Glutamatergic neuron (in vitro differentiated cells): ENCODE measurements at regions not wholly inside any gene's neighbourhood (a gene's known extent, or its start where the extent isn't known, plus 50 kb on each side); places are given as distances from the start of the nearest gene placed in this dataset.

ENCODE experiments used
- DNase-seq: peaks from one replicate; pipeline ENCODE4 v3.0.0; 2022
- H3K27ac Mint-ChIP-seq: one replicate; pipeline ENCODE4 v1.8.0; 2020; ENCODE audit warnings: mild to moderate bottlenecking, mixed read lengths, inconsistent platforms; ENCODE audit not compliant: unreplicated experiment
- H3K27me3 Mint-ChIP-seq: one replicate; pipeline ENCODE4 v1.8.0; 2020; ENCODE audit warnings: mild to moderate bottlenecking, moderate library complexity, mixed read lengths, inconsistent platforms; ENCODE audit not compliant: unreplicated experiment
- H3K36me3 Mint-ChIP-seq: one replicate; pipeline ENCODE4 v1.8.0; 2020; ENCODE audit warnings: mild to moderate bottlenecking, mixed read lengths, inconsistent platforms; ENCODE audit not compliant: unreplicated experiment
- H3K4me1 Mint-ChIP-seq: one replicate; pipeline ENCODE4 v1.8.0; 2020; ENCODE audit warnings: mild to moderate bottlenecking, low read depth, mixed read lengths, inconsistent platforms; ENCODE audit not compliant: unreplicated experiment
- H3K4me3 Mint-ChIP-seq: one replicate; pipeline ENCODE4 v1.8.0; 2020; ENCODE audit warnings: mild to moderate bottlenecking, mixed read lengths, inconsistent platforms; ENCODE audit not compliant: unreplicated experiment
- H3K9me3 Mint-ChIP-seq: one replicate; pipeline ENCODE4 v1.8.0; 2020; ENCODE audit warnings: mild to moderate bottlenecking, moderate library complexity, mixed read lengths, inconsistent platforms; ENCODE audit not compliant: unreplicated experiment
- CTCF ChIP-seq: fragments of 200-600 bp; sonication (generic); IDR thresholded peaks from one replicate; pipeline ENCODE4 v1.5.0; 2021; ENCODE audit not compliant: partially characterized antibody, unreplicated experiment

DNA sequence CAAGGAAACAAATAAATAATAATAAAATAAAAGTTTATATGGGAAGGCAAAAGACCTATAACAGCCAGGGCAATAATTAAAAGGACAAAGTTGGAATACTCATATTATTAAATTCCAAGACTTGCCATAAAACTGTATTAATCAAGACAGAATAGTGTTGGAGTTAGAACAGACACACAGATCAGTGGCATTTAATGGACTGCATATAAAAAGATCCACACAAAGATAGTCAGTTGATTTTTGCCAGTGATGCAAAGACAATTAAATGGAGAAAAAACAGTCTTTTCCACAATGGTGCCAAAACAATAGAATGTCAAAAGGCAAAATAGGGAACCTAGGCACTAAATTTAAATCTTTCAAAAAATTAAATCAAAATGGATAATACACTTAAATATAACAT, 587.1 kb upstream of the GRIA3 start:
- Mint-ChIP-seq H3K4me1 (peaks cover 6% of the 10 kb centered on the region), H3K4me3 (no peak overlapping the region), H3K27ac (no peak overlapping the region), H3K9me3 (no peaks in the 10 kb centered on the region), H3K27me3 (no peaks in the 10 kb centered on the region), H3K36me3 (no peaks in the 10 kb centered on the region)
- DNase-seq: no peak
- no peak for TF ChIP-seq CTCF

DNA sequence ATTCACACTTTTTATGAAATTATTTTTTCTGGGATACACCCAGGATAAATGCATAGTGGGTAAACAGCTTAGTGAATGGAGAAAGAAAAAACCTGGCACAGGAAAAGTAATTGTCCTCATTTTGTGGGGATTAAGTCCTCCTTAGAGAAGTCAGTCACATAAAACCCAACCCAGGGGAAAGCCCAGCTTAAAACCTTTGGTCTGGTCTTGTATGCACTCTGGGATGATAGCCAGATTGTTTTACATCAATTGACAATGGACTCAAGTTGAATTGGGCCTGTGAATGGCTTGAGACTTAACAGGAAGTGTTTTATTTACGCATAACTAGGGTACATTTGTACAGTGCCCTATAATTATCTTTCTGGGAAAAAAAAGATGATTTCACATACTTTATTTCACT, 561.3 kb upstream of the GRIA3 start:
- H3K36me3 Mint-ChIP-seq: peaks cover 6% of the 10 kb centered on the region
- peaks cover 1% of the 10 kb centered on the region for H3K9me3 Mint-ChIP-seq
- peaks cover 9% of the 10 kb centered on the region for H3K4me1 Mint-ChIP-seq
- H3K27me3 Mint-ChIP-seq: peaks cover 5% of the 10 kb centered on the region
- DNase-seq: no peak
- no peak overlapping the region for H3K27ac Mint-ChIP-seq
- H3K4me3 Mint-ChIP-seq: no peak overlapping the region
- no peak for TF ChIP-seq CTCF

- no peak for DNase-seq
- Mint-ChIP-seq H3K4me1 (peaks cover 9% of the 10 kb centered on the region), H3K4me3 (no peak overlapping the region), H3K27ac (peak overlapping the region; percentile 66), H3K9me3 (peaks cover 3% of the 10 kb centered on the region), H3K27me3 (peaks cover 5% of the 10 kb centered on the region), H3K36me3 (peaks cover 4% of the 10 kb centered on the region)
- no peak for TF ChIP-seq CTCF
Observed at GRCh38 chrX:122625239-122625638, 558.8 kb upstream of the GRIA3 start.

- peaks cover 5% of the 10 kb centered on the region for H3K27me3 Mint-ChIP-seq
- no peak overlapping the region for H3K27ac Mint-ChIP-seq
- no peaks in the 10 kb centered on the region for H3K36me3 Mint-ChIP-seq
- DNase-seq: no peak
- H3K4me3 Mint-ChIP-seq: no peak overlapping the region
- TF ChIP-seq CTCF: no peak
- peaks cover 9% of the 10 kb centered on the region for H3K4me1 Mint-ChIP-seq
- H3K9me3 Mint-ChIP-seq: peaks cover 2% of the 10 kb centered on the region
Observed at GRCh38 chrX:122625821-122626220, 558.3 kb upstream of the GRIA3 start.

- Mint-ChIP-seq H3K36me3 (no peaks in the 10 kb centered on the region), H3K4me1 (peaks cover 9% of the 10 kb centered on the region), H3K4me3 (no peak overlapping the region), H3K9me3 (peaks cover 2% of the 10 kb centered on the region), H3K27ac (no peak overlapping the region), H3K27me3 (peaks cover 5% of the 10 kb centered on the region)
- DNase-seq: no peak
- no peak for TF ChIP-seq CTCF
Observed at GRCh38 chrX:122626871-122627270, 557.2 kb upstream of the GRIA3 start.
